ENCODE measurements at regions not wholly inside any gene's neighbourhood (a gene's known extent, or its start where the extent isn't known, plus 50 kb on each side); places are given as distances from the start of the nearest gene placed in this dataset.

GRCh38 chr3:193771653-193772421, 178.8 kb downstream of the OPA1 start:
- no peak overlapping the region for H3K27ac ChIP-seq (ENCODE audit: low read length)
- no peak overlapping the region for H2AFZ ChIP-seq (ENCODE audit: low read depth, low read length)
- H3K79me2 ChIP-seq (replicated peaks; ENCODE audit: insufficient read depth, low read length) = no peaks in the 10 kb centered on the region
- TF ChIP-seq POLR2AphosphoS5 (IDR thresholded peaks at IDR 0.05) (no peak), MXI1 (conservative IDR thresholded peaks at IDR 0.05; ENCODE audit: poor library complexity, severe bottlenecking) (no peak), CTCF (IDR thresholded peaks at IDR 0.05; ENCODE audit: poor library complexity, severe bottlenecking) (no peak), REST (IDR thresholded peaks at IDR 0.05; ENCODE audit: borderline replicate concordance) (no peak), EP300 (conservative IDR thresholded peaks at IDR 0.05; ENCODE audit: poor library complexity, severe bottlenecking) (no peak), EZH2 (IDR thresholded peaks at IDR 0.05; ENCODE audit: borderline replicate concordance, insufficient read depth, low read length, poor library complexity, severe bottlenecking) (no peak), SMC3 (conservative IDR thresholded peaks at IDR 0.05; ENCODE audit: poor library complexity) (no peak), RAD21 (conservative IDR thresholded peaks at IDR 0.05) (no peak), TAF1 (IDR thresholded peaks at IDR 0.05; ENCODE audit: low read depth) (no peak)
- H3K27me3 ChIP-seq (ENCODE audit: insufficient read depth, low read depth, low read length) = peaks cover 28% of the 10 kb centered on the region
- H3K4me3 ChIP-seq (ENCODE audit: low read length) = no peak overlapping the region
- H3K36me3 ChIP-seq (ENCODE audit: insufficient read depth, low read length) = no peaks in the 10 kb centered on the region
- no peak overlapping the region for H3K4me2 ChIP-seq (ENCODE audit: low read length)
- H3K9me3 ChIP-seq (ENCODE audit: low read length) = no peaks in the 10 kb centered on the region
- H3F3A ChIP-seq (ENCODE audit: insufficient read depth, low read length, poor library complexity, severe bottlenecking) = no peaks in the 10 kb centered on the region
- no peaks in the 10 kb centered on the region for H3K9me2 ChIP-seq (ENCODE audit: insufficient read depth, low read length)
- no peaks in the 10 kb centered on the region for H4K20me1 ChIP-seq (ENCODE audit: insufficient read depth)
- H3K9ac ChIP-seq (ENCODE audit: low read length) = no peak overlapping the region

- no peak overlapping the region for H3K9ac ChIP-seq (ENCODE audit: low read length)
- H3K79me2 ChIP-seq (replicated peaks; ENCODE audit: insufficient read depth, low read length) = no peaks in the 10 kb centered on the region
- peaks cover 28% of the 10 kb centered on the region for H3K27me3 ChIP-seq (ENCODE audit: insufficient read depth, low read depth, low read length)
- no peak overlapping the region for H3K27ac ChIP-seq (ENCODE audit: low read length)
- TF ChIP-seq POLR2AphosphoS5 (IDR thresholded peaks at IDR 0.05) (no peak), EP300 (conservative IDR thresholded peaks at IDR 0.05; ENCODE audit: poor library complexity, severe bottlenecking) (no peak), TAF1 (IDR thresholded peaks at IDR 0.05; ENCODE audit: low read depth) (no peak), REST (IDR thresholded peaks at IDR 0.05; ENCODE audit: borderline replicate concordance) (no peak), CTCF (IDR thresholded peaks at IDR 0.05; ENCODE audit: poor library complexity, severe bottlenecking) (no peak), MXI1 (conservative IDR thresholded peaks at IDR 0.05; ENCODE audit: poor library complexity, severe bottlenecking) (no peak), EZH2 (IDR thresholded peaks at IDR 0.05; ENCODE audit: borderline replicate concordance, insufficient read depth, low read length, poor library complexity, severe bottlenecking) (no peak), RAD21 (conservative IDR thresholded peaks at IDR 0.05) (no peak), SMC3 (conservative IDR thresholded peaks at IDR 0.05; ENCODE audit: poor library complexity) (no peak)
- no peaks in the 10 kb centered on the region for H3K9me3 ChIP-seq (ENCODE audit: low read length)
- no peaks in the 10 kb centered on the region for H3K36me3 ChIP-seq (ENCODE audit: insufficient read depth, low read length)
- H3K4me3 ChIP-seq (ENCODE audit: low read length) = no peak overlapping the region
- H3K4me2 ChIP-seq (ENCODE audit: low read length) = no peak overlapping the region
- no peaks in the 10 kb centered on the region for H3F3A ChIP-seq (ENCODE audit: insufficient read depth, low read length, poor library complexity, severe bottlenecking)
- H2AFZ ChIP-seq (ENCODE audit: low read depth, low read length) = no peak overlapping the region
- no peaks in the 10 kb centered on the region for H4K20me1 ChIP-seq (ENCODE audit: insufficient read depth)
- no peaks in the 10 kb centered on the region for H3K9me2 ChIP-seq (ENCODE audit: insufficient read depth, low read length)
These were observed 179.4 kb downstream of the OPA1 start for GRCh38 chr3:193772422-193772763.

All from neural cell (in vitro differentiated cells).